Stimulated activated CD8-positive, alpha-beta memory T cell treated with anti-CD3 and anti-CD28 coated beads, Interleukin-7, amount 100 ng/mL, for 1 hour (primary cell): ENCODE measurements at regions not wholly inside any gene's neighbourhood (a gene's known extent, or its start where the extent isn't known, plus 50 kb on each side); places are given as distances from the start of the nearest gene placed in this dataset.

Experiments used
- DNase-seq, 2 donors: peaks; one replicate each; pipeline ENCODE4 v3.0.0-alpha.2; 2020; ENCODE audit warnings: low read depth in 2 of 2

GRCh38 chr18:71012789-71013188, 723.9 kb downstream of the SOCS6 start:
- DNase-seq, result no peak

- DNase-seq, result no peak
Observed at GRCh38 chr18:71011389-71011788, 722.5 kb downstream of the SOCS6 start.

- DNase-seq, result no peak
Observed at GRCh38 chr18:71008257-71008656, 719.4 kb downstream of the SOCS6 start.

- DNase-seq, result no peak
Observed at GRCh38 chr18:71001597-71001996, 712.8 kb downstream of the SOCS6 start.

GRCh38 chr18:70998490-70998889, 709.6 kb downstream of the SOCS6 start:
- DNase-seq, result no peak

GRCh38 chr18:70994116-70994515, 705.3 kb downstream of the SOCS6 start:
- DNase-seq, result no peak

GRCh38 chr18:70991577-70991976, 702.7 kb downstream of the SOCS6 start:
- no peak for DNase-seq

- DNase-seq, result no peak
Observed at GRCh38 chr18:70985948-70986347, 697.1 kb downstream of the SOCS6 start.

GRCh38 chr18:70982292-70982691, 693.4 kb downstream of the SOCS6 start:
- no peak for DNase-seq

GRCh38 chr18:70981400-70982140, 692.7 kb downstream of the SOCS6 start:
- no peak for DNase-seq

- DNase-seq, result no peak
Observed at GRCh38 chr18:70973626-70974025, 684.8 kb downstream of the SOCS6 start.

- DNase-seq, result no peak
Observed at GRCh38 chr18:70966419-70966818, 677.6 kb downstream of the SOCS6 start.

GRCh38 chr18:70961939-70962338, 673.1 kb downstream of the SOCS6 start:
- no peak for DNase-seq

GRCh38 chr18:70956554-70956953, 667.7 kb downstream of the SOCS6 start:
- no peak for DNase-seq

- no peak for DNase-seq
Observed at GRCh38 chr18:70936160-70936559, 647.3 kb downstream of the SOCS6 start.

- DNase-seq, result no peak
Observed at GRCh38 chr18:70931942-70932814, 643.3 kb downstream of the SOCS6 start.

GRCh38 chr18:70920840-70921374, 632.1 kb downstream of the SOCS6 start:
- DNase-seq, result no peak

GRCh38 chr18:70907673-70908072, 618.8 kb downstream of the SOCS6 start:
- DNase-seq, result no peak

GRCh38 chr18:70892381-70892780, 603.5 kb downstream of the SOCS6 start:
- no peak for DNase-seq

GRCh38 chr18:70870292-70870691, 581.4 kb downstream of the SOCS6 start:
- DNase-seq, result no peak

- DNase-seq, result no peak
Observed at GRCh38 chr18:70848329-70848728, 559.5 kb downstream of the SOCS6 start.

- no peak for DNase-seq
Observed at GRCh38 chr18:70840649-70841048, 551.8 kb downstream of the SOCS6 start.

- no peak for DNase-seq
Observed at GRCh38 chr18:70827632-70828031, 538.8 kb downstream of the SOCS6 start.
